GM18868 (cell line): ENCODE measurements at regions not wholly inside any gene's neighbourhood (a gene's known extent, or its start where the extent isn't known, plus 50 kb on each side); places are given as distances from the start of the nearest gene placed in this dataset.

Source experiments
- ATAC-seq: cut with Tn5 transposase; IDR thresholded peaks from one replicate; pipeline ENCODE4 v1.9.1; 2021; ENCODE audit warnings: mild to moderate bottlenecking, moderate library complexity; ENCODE audit not compliant: unreplicated experiment

DNA sequence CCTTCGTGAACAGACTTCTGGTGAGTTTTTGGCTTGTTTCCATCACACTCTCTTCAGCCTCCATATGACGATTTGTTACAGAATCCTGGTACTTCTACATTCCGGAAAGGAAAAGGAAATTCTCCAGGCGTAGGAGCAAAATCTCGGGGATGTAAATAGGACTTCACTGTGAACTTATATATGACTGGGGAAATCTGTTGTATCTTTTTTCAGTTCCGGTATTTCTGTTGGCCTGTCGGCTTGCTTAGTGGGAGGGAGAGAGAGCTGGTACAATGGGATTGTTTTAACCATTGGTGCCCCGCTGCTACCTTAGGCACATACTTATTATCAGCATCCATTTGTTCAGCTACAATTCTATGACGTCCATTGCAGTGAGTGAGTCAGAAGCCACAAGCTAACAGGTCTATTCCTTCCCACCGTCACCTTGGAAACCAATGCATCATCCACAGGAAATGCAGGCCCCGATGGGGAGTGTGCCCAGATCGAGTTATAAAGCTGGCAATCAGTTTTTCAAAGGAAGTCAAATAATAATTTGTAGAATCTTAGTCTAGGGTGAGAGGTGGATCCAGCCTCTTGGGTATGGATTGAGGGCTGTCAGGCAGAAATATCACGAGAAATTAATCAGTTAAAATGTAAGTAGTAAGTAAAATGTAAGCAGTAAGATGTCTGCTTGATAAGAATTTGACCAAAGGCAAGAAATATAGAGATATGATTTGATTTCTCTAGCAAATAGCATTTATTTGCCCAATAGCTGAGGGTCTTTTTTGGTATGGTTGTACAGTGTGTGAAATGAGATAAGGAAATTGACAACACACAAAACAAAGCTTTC, 92.0 kb upstream of the MKLN1 start:
- no peak for ATAC-seq

DNA sequence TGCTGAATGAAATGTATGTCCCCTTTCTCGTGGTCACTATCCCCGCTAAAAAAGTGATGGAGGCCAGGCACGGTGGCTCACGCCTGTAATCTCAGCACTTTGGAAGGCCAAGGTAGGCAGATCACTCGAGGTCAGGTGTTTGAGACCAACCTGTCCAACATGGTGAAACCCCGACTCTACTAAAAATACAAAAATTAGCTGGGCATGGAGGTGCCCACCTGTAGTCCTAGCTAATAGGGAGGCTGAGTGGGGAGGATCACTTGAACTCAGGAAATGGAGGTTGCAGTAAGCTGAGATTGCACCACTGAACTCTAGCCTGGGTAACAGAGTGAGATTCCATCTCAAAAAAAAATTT, 91.4 kb upstream of the MKLN1 start:
- no peak for ATAC-seq

DNA sequence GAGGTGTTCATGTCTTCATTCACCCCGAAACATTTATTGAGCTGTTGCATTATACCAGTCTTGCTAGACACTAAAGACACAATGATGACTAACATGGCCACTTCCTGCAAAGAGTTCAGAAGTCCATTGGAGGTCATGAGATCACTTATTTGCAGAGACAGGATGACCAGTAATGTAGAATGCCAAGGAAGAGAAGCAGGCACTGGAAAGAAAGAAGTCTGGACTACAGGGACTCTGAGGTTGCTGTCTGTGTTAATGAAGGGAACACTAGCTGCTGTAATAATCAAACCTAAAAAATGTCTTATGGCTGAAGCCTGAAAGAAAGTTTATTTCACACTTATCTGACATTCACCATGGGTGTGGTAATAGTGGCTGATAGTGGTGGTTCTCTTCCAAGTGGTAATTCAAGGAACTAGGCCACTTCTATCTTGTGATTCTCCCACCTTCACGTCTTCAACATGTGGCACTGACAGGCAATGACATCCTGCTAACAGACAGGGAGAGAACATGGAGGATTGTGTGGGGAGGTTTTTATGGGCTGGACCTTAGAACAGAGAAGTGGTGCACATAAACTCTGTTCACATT, 89.2 kb upstream of the MKLN1 start:
- no peak for ATAC-seq

DNA sequence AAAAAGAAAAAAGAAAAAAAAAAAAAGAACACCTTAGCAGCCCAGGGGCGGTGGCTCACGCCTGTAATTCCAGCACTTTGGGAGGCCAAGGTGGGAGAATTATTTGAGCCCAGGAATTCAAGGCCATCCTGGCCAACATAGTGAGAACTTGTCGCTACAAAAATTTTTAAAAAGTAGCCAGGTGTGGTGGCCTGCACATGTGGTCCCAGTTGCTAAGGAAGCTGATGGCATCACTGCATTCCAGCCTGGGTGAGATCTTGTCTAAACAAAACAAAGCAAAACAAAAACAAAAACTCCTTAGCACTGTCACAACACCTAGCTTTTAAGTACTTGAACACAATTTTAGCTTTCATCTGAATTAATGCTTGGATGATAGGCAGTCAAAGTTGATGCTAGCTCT, 86.3 kb upstream of the MKLN1 start:
- ATAC-seq, result no peak

DNA sequence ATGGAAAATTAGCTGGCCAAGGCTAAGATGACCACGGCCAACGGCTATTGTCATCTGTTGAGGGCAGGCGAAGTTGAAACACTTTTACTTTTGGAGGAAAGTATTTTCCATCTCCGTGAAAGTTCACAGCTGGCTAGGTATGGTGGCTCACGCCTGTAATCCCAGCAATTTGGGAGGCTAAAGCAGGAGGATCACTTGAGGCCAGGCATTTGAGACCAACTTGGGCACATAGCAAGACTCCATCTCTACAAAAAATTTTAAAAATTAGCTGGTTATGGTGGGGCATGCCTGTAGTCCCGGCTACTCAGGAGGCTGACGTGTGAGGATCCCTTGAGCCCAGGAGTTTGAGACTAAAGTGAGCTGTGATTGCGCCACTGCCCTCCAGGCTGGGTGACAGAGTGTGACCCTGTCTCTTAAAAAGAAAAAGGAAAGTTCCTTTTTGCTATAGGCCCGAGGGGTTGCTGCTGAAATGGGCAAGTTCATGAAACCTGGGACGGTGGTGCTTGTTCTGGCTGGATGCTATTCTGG, 85.5 kb upstream of the MKLN1 start:
- no peak for ATAC-seq

DNA sequence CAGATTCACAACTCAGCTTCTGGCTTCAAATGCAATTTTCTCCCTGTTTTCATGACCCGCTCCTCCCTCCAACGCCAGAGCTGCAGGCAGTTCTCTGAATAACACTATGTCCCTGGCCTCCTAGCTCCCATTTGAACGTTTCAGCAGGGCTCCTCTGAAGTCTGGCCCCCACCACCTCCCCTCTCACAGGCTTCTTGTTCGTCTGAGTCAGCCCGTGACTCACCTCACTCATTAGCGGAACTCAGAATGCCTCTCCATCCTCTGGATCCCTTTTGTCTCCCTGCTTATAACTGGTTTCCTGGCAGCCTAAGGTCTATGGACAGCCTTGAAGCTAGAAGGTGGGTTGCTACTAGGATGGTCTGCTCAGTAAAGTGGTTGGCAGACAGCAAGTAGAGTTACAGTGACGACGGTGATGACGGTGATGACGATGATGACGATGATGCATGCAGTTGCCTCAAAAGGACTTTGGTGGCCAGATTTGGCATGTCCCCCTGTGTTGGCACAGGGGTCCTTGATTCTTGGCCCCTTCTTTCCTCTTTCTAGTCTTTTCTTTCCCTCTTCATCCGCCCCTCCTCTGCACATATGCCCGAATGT, 83.3 kb upstream of the MKLN1 start:
- no peak for ATAC-seq

DNA sequence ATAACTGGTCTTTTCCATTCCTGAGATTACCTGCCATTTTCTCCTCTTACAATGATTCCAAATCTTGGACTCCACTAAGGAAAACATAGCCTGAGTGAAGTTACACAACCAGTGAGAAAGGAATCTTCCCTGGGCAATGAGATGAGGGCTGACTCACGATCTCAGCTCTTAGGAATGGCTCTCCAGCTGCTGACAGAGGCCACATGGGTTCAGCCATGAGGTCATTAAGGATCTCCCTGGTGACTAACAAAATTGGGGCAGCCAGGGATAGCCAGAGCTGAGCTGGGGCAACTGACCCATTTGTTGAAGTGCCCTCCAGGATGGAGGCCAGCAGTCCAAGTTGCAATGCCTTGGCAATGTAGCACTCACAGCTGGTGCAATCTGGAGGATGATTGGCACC, 78.7 kb upstream of the MKLN1 start:
- ATAC-seq, result no peak

DNA sequence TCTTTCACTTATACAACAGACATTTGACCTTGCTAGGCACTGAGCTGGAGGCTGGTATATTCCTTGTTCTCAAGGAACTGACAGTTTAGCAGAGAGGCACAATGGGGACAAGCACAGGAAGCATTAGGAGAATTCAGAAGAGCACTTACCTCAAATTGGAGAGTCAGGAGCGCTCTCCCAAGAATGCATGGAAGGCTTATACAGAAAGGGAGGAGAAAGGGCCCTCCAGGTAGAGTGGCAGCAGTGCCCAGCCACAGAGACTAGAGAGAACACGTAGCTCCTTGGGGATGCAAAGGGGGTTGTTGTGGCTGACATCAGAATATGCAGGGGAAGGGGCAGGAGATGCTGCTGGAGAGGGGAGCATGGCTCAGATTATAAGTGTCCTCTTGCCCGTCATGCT, 78.2 kb upstream of the MKLN1 start:
- no peak for ATAC-seq

DNA sequence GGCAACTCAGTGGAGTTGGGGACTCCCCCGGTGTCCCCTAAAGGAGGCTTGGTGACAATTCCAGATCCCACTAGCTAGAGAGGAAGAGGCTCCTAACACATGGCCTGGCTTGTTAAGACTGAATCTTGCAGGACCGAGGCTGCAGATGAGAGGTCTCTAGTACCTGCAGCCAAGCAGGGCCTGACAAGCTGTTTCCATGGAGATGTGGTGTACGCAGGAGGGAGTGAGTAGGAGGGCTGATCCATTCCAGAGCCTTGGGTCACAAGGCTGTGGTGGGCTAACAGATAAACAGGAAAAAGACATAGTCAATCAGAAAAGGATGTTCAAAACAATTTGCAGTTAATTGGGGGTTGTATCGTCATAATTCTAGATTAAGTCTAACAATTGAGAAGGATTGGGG, 77.3 kb upstream of the MKLN1 start:
- no peak for ATAC-seq

DNA sequence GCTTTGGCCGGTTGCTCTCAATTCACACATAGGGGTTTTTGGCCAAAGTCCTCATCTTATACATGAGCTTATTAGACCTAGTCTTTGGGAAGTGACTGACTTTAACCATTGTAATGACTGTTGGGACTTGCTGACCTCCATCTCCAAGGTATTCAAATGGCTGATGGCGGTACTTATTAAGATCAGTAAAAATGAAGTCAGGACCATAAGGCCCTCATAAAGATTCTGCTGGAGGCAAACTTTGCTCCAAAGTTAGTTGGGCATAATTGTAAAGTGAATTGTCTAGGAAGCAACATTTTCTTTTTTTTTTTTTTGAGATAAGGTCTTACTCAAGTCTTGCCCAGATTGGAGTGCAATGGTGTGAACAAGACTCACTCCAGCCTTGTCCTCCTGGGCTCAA, 76.3 kb upstream of the MKLN1 start:
- no peak for ATAC-seq

DNA sequence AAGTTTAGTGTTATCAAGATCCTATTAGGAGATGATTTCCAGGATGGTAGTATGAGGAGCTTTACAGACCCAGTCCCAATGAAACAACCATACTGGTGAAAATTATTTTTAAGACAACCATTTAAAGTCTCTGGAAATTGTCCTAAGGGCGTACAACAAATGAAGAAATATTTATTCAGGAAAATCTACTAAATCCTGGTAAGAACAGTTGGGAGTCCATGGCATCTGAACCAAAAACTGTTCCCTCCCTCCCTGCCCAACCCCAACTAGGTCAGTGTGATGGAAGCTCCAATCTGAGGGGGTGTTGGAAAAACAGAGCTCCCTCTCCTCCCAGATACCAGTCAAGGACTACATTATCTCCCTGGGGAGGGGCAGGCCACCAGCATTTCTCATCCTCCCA, 74.7 kb upstream of the MKLN1 start:
- no peak for ATAC-seq

DNA sequence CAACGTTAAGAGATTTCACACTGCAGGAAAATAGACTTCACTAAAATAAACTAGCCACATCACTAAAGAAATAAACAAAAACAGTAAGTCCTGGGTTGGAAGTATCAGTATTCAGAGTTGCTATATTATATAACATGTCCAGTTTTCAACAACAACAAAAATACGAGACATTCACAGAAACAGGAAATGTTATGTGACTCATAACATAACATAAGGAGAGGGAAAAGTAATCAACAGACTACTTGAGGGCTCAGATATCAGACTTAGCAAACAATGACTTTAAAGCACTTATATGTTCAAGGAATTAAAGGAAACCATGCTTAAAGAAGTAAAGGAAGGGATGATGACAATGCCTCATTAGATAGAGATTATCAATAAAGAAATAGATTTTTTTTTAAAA, 73.5 kb upstream of the MKLN1 start:
- ATAC-seq, result no peak

DNA sequence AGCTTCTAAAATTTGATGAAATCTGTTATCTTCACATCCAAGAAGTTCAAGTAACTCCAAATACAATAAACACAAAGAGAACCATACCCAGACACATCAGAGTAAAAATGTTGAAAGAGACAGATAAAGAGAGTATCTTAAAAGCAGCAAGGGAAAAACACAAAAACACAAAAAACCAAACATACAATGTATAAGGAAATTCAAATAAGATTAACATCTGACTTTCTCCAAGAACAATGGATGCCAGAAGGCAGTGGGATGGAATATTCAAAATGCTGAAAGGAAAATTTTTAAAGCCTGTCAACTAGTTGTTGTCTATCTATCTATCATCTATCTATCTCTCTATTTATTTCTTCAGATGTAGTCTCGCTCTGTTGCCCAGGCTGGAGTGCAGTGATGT, 72.4 kb upstream of the MKLN1 start:
- no peak for ATAC-seq

DNA sequence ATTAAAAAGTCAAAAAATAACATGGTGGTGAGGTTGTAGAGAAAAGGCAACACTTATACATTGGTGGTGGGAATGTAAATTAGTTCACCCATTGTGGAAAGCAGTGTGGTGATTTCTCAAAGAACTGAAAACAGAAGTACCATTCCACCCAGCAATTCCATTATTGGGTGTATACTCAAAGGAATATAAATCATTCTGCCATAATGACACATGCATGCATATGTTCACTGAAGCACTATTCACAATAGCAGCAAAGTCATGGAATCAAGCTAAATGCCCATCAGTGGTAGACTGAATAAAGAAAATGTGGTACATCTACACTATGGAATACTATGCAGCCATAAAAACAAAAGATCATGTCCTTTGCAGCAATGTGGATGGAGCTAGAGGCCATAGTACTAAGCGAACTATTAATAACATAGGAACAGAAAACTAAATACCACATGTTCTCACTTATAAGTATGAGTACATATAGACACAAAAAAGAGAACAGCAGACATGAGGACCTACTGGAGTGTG, 66.1 kb upstream of the MKLN1 start:
- no peak for ATAC-seq

DNA sequence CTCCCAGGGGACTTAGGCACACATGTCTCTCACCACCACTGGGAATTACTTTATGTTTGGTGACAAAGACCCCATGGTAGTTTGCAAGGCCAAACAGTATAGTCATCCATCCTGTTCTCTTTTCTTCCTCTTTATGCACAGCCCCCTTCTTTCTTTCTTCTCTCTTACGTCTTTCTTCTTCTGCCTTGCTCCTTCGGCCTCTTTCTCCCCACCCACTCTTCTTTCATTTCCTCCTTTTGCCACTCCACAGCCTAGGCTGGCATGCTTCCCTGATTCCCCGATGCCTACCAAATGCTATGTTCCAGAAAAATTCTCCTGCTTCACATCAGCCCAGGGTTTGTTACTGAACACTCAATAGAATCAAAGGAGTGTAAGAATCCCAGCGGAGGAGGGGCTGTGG, 62.4 kb upstream of the MKLN1 start:
- ATAC-seq, result no peak

DNA sequence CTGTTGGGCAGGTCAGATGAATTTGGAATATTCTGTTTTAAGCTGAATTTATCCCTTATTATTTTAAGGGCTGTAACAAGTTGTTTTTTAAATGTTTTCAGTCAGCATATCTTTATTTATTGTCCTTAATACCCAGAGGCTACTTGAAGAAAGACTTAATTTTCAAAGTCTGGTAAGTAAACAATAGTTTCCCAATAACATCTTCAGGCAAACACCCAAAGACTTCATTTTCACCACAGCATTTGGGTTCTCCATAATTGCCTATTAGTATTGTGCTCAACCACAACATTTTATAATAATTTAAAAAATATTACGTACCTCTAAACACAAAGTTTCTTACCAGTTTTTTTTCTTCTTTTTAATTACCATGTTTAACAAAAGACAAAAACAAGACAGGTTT, 60.0 kb upstream of the MKLN1 start:
- no peak for ATAC-seq

DNA sequence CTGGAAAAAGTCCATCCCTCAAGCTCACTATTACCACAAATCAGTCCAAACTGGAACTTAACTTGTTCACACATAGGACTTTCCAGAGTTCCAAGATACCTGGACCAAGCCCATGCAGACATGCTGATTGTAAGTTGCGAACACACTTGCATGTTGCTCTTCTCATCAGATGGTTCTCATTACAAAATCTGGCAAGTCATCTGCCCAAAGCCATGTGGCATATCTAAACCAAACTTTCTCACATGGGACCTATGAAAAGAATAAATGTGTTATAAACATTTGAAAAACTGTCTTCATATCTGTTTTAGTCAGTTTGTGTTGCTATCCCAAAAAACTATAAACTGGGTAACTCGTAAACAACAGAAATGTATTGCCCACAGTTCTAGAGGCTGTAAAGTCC, 58.8 kb upstream of the MKLN1 start:
- ATAC-seq, result no peak

DNA sequence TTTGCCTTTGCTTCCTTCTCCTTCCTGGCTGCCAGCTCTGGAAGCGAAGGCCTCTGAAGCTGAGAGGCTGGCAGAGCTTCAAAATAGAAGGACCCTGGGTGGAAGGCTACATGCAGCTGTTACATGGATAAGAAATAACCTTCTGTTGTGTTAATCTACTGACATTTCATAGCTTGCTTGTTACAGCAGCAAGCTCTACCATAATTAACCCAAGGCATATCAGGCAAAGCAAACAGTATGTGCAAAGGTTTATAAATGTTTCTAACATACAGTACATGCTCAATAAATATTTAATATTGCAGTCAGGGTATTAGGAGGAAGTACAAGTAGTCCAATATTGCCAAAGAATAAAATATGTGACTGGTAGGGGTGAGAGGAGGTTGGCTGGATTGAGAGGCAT, 55.6 kb upstream of the MKLN1 start:
- ATAC-seq, result no peak

DNA sequence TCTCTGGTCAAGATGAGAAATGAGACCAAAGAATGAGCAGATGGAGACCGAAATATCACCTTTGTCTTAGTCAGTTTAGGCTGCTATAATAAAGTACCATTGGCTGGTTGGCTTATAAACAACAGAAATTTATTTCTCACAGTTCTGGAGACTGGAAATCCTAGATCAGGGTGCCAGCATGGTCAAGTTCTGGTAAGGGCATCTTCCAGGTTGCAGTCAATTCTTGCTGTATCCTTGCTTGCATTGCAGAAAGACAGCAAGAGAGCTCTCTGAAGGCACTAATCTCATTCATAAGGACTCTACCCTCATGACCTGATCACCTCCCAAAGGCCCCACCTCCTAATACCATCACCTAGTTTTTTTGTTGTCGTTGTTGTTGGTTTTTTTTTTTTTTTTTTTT, 52.7 kb upstream of the MKLN1 start:
- no peak for ATAC-seq

DNA sequence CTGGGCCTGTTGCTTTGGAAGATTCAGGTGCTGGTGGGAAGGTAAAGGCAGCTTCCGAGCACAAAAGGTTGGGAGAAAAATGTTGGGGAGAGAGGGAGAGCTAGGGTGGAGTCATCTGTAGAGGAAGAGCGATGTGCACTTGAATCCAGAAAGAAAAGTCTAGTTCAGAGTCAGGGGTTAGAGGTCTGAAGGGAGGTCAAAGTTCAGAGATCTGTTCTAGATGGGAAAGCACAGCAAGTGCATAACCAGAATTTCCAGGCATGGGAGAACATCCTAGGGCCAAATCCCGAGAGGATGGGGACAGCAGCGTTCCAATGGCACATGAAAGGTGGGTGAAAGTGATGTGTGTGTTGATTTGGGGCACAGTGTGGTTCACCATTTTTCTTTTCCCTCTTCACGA, 51.5 kb upstream of the MKLN1 start:
- ATAC-seq, result no peak

DNA sequence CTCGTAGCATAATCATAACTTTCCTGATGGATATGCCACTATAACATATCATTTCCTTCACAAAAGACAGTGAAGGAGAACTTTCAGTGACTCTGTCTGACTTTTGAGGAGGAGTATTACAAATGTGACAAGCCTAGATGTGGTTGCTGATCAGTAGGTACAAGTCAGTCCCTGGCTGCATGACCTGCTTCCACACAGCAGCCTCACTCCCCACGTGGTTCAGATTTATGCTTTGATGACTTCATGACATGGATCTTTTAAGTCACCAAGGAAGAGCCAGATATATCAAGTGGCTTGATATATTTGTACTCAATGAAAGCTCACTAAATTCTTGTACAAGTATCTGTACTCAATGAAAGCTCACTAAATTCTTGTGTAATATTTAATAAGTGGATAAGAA, 50.9 kb upstream of the MKLN1 start:
- no peak for ATAC-seq
